Stimulated activated naive CD8-positive, alpha-beta T cell treated with anti-CD3 and anti-CD28 coated beads, Interleukin-15, amount 100 ng/mL, for 72 hours (primary cell): ENCODE measurements at regions not wholly inside any gene's neighbourhood (a gene's known extent, or its start where the extent isn't known, plus 50 kb on each side); places are given as distances from the start of the nearest gene placed in this dataset.
A peak's percentile ranks its signal among the peaks of the same experiment; 100 is the strongest.

Experiments
- ATAC-seq: fragments of 150-1000 bp; cut with Tn5 transposase; 2 replicates; pipeline ENCODE4 v1.10.0; 2021; ENCODE audit warnings: mild to moderate bottlenecking, moderate library complexity
- DNase-seq, 2 donors: peaks; one replicate each; pipeline ENCODE4 v3.0.0; 2021 to 2022
- H3K27ac Mint-ChIP-seq, 2 donors: one replicate each; pipeline ENCODE4 v1.8.0; 2022; ENCODE audit warnings: mild to moderate bottlenecking in 2 of 2, mixed read lengths in 2 of 2, moderate library complexity in 2 of 2
- H3K27me3 Mint-ChIP-seq: one replicate; pipeline ENCODE4 v1.8.0; 2022; ENCODE audit warnings: mixed read lengths
- H3K4me1 Mint-ChIP-seq: one replicate; pipeline ENCODE4 v1.8.0; 2022; ENCODE audit warnings: mild to moderate bottlenecking, mixed read lengths
- H3K4me3 Mint-ChIP-seq, 2 donors: one replicate each; pipeline ENCODE4 v1.8.0; 2022; ENCODE audit warnings: mild to moderate bottlenecking in 2 of 2, mixed read lengths in 2 of 2, moderate library complexity in 1 of 2
- H3K9me3 Mint-ChIP-seq, 2 donors: one replicate each; pipeline ENCODE4 v1.8.0; 2022; ENCODE audit warnings: mixed read lengths in 2 of 2

- no peaks in the 10 kb centered on the region for H3K9me3 Mint-ChIP-seq
- no peak for DNase-seq
- H3K4me3 Mint-ChIP-seq, result no peak overlapping the region
- ATAC-seq, result no peak
- H3K27me3 Mint-ChIP-seq, result peaks cover 50% of the 10 kb centered on the region
- no peak overlapping the region for H3K27ac Mint-ChIP-seq
- no peaks in the 10 kb centered on the region for H3K4me1 Mint-ChIP-seq
These were observed 75.8 kb upstream of the GALNT9 start for GRCh38 chr12:132404951-132405741.

- Mint-ChIP-seq H3K27me3 (peaks cover 57% of the 10 kb centered on the region), H3K27ac (no peak overlapping the region), H3K9me3 (no peaks in the 10 kb centered on the region), H3K4me3 (no peak overlapping the region), H3K4me1 (no peaks in the 10 kb centered on the region)
- DNase-seq (no peak), ATAC-seq (no peak)
These were observed 75.1 kb upstream of the GALNT9 start for GRCh38 chr12:132404435-132404855.

DNA sequence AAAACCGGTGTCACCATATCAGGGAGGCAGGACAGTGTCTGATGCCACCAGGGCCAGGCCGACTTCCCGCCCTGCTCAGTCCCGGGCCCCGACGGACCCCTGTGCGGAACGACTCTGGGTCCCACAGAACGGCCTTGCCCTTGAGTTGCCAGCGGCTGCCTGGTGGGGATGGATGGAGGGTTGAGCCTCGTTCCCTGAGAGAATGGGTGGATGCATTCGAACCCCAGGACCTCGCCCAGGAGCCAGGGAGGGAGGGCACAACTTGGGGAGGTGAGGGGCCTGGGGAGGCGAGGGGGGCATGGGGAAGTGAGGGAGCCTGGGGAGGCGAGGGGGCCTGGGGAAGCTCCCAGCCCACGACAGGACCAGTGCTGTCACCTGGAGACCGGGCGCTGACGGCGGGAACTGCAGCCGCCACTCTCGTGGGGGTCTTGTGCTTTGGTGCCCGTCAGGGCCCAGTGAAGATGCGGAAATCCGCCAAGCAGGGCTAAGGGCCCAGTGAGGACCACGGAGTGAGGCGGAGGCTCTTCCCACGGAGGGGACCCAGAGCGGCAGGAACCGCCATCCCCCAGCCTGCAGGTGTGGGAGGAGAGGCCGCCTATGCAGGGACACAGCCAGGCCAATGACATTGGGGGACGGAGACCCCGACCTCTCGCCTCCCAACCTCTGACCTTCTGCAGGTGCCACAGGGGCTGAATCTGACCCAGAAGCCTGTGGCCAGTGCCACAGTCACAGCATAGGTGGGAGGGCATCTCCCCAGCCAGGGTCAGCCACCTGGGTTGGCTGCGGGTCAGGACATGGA, 74.4 kb upstream of the GALNT9 start:
- Mint-ChIP-seq H3K4me1 (no peaks in the 10 kb centered on the region), H3K4me3 (no peak overlapping the region), H3K27ac (no peak overlapping the region), H3K9me3 (no peaks in the 10 kb centered on the region), H3K27me3 (peaks cover 63% of the 10 kb centered on the region)
- ATAC-seq, result no peak
- no peak for DNase-seq

DNA sequence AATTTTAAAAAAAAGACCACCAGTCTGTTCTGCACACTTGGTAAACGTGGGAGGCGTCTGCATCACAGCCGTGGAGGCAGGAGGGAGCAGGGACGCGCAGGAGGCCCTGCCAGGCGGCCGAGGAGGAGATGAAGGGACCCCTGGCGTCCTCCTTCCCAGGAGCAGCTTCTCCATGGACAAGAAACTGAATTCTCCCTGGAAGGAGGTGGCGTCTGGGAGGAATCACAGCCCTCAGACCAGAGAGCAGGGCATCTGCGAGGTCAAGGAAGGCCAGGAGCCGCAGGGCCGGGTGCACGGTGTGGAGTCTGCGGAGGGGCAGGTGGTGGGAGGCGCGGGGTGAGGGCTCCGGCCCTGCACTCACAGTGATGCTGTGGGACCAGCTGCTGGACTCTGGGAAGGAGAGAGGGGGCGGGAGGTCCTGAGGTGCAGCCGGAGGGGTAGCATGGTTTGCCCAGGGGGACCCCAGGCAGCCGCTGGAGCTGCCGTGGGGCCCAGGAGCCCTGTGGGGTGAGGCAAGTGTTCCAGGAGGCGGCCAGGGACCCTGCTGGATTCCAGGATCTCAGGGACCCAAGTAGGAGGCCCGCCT, 73.5 kb upstream of the GALNT9 start:
- Mint-ChIP-seq H3K27ac (no peak overlapping the region), H3K27me3 (peaks cover 72% of the 10 kb centered on the region), H3K9me3 (no peaks in the 10 kb centered on the region), H3K4me1 (no peaks in the 10 kb centered on the region), H3K4me3 (no peak overlapping the region)
- DNase-seq (no peak), ATAC-seq (no peak)

- no peak for ATAC-seq
- Mint-ChIP-seq H3K27me3 (peaks cover 82% of the 10 kb centered on the region), H3K4me3 (no peak overlapping the region), H3K27ac (no peak overlapping the region), H3K4me1 (no peaks in the 10 kb centered on the region), H3K9me3 (no peaks in the 10 kb centered on the region)
- no peak for DNase-seq
These were observed 72.6 kb upstream of the GALNT9 start for GRCh38 chr12:132401982-132402381.

GRCh38 chr12:132400011-132400641, 70.7 kb upstream of the GALNT9 start:
- no peak for ATAC-seq
- Mint-ChIP-seq H3K4me3 (no peak overlapping the region), H3K27me3 (peaks cover 83% of the 10 kb centered on the region), H3K4me1 (no peaks in the 10 kb centered on the region), H3K9me3 (no peaks in the 10 kb centered on the region), H3K27ac (no peak overlapping the region)
- no peak for DNase-seq

DNA sequence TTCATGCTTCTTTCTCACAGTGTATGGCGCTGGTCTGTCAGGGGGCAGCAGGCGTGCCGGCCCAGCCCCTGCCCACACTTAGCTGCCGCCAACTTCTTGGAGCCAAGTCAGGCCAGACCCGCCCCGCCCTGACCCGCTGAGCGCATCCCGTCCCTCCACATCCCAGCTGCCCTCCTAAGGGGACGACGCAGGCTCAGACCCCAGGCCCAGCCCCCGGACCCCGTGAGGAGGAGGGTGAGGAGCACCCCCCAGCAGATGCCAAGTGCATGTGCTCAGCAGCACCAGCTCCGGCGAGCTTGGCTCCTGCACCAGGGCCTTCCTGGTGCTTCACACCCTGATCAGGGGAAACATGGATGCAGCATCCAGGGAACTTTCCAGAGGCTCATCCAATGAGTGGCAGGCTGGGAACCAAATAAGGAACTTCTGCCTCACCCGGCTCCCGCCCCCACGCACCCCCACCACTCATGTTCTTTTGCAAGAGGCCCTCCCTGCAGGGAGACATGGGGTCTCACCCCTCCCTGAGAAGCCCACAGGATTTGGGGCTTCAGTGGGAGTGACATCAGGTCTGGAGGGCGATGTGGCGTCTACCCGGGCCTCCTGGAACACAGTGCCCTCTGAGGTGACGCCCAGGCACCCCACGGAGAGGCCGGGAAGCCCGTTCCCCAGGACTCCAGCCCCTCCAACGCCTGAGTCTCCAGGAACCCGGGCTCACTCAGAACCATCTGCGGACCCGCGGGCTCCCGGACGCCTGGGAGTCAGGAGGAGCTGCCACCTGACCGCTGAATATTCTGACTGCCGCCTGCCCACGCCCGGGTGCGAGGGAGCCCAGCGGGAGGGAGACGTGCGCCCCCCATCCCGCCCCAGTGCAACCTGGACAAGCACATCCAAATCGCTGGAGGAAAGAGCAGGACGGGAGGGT, 70.0 kb upstream of the GALNT9 start:
- Mint-ChIP-seq H3K4me1 (no peaks in the 10 kb centered on the region), H3K27me3 (peaks cover 76% of the 10 kb centered on the region), H3K4me3 (no peak overlapping the region), H3K9me3 (peaks cover 3 to 5% of the 10 kb centered on the region in 2 donors), H3K27ac (no peak overlapping the region)
- no peak for ATAC-seq
- no peak for DNase-seq

DNA sequence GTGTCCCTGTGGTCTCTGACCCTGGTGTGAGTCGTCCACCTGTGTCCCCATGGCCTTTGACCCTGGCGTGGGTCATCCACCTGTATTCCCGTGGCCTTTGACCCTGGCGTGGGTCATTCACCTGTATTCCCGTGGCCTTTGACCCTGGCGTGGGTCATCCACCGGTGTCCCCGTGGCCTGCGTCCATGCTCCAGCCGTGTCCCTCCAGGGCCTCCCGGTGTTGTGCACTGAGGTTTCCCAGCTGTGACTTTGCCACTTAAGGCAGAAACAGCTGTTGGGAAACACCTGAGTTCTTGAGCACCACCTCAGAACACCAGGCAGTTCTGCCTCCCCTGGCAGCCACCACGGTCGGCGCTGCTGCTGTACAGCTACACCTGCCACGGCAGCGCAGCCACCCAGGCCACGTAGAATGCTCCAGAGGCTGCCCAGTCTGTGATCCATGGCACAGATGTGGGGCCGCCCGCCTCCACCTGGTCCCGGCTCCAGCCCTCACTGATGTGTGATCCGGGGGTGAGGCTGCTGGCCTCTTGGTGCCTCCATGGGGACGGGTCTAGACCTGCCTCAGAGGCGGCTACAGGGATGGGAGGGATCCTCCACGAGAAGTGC, 69.1 kb upstream of the GALNT9 start:
- no peak overlapping the region for H3K27ac Mint-ChIP-seq
- H3K4me3 Mint-ChIP-seq, result no peak overlapping the region
- no peak for ATAC-seq
- H3K4me1 Mint-ChIP-seq, result no peaks in the 10 kb centered on the region
- DNase-seq, result no peak
- H3K27me3 Mint-ChIP-seq, result peaks cover 72% of the 10 kb centered on the region
- peaks cover 5 to 8% of the 10 kb centered on the region in 2 donors for H3K9me3 Mint-ChIP-seq

GRCh38 chr12:132397934-132398385, 68.6 kb upstream of the GALNT9 start:
- ATAC-seq (no peak), DNase-seq (no peak)
- Mint-ChIP-seq H3K4me3 (no peak overlapping the region), H3K27ac (no peak overlapping the region), H3K9me3 (peaks cover 5 to 8% of the 10 kb centered on the region in 2 donors), H3K4me1 (no peaks in the 10 kb centered on the region), H3K27me3 (peaks cover 70% of the 10 kb centered on the region)

DNA sequence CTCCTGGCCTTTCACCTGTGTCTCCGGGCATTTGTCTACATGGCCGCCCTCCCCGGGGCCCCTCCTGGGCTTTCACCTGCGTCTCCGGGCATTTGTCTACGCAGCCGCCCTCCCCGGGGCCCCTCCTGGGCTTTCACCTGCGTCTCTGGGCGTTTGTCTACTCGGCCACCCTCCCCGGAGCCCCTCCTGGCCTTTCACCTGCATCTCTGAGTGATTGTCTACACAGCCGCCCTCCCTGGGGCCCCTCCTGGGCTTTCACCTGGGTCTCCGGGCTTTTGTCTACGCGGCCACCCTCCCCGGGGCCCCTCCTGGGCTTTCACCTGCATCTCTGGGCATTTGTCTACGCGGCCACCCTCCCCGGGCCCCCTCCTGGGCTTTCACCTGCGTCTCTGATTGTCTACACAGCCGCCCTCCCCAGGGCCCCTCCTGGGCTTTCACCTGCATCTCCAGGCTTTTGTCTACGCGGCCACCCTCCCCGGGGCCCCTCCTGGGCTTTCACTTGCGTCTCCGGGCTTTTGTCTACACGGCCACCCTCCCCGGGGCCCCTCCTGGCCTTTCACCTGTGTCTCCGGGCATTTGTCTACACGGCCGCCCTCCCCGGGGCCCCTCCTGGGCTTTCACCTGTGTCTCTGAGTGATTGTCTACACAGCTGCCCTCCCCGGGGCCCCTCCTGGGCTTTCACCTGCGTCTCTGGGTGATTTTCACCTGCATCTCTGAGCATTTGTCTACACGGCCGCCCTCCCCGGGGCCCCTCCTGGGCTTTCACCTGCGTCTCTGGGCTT, 68.0 kb upstream of the GALNT9 start:
- no peak for ATAC-seq
- no peaks in the 10 kb centered on the region for H3K4me1 Mint-ChIP-seq
- H3K9me3 Mint-ChIP-seq, result peaks cover 5 to 8% of the 10 kb centered on the region in 2 donors
- H3K27me3 Mint-ChIP-seq, result peaks cover 70% of the 10 kb centered on the region
- DNase-seq, result no peak
- H3K4me3 Mint-ChIP-seq, result no peak overlapping the region
- H3K27ac Mint-ChIP-seq, result no peak overlapping the region

DNA sequence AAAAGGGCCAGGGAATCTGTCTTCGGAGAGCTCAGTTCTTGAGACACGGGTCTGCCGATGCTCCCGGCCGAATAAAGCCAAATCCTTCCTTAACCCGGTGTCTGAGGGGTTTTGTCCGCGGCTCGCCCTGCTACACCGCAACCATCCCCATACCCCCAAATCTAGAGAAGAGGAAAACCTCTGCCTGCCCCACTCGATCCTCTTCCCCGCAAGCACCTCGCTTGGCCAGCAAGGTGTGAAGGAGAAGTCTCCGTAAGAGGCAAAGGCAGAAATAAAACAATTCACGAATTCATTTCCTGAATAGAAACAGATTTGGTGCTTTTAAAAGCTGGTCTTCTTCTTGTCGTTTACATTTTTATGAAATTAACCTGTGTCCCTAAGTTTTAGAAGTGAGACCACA, 67.3 kb upstream of the GALNT9 start:
- Mint-ChIP-seq H3K4me1 (no peaks in the 10 kb centered on the region), H3K4me3 (no peak overlapping the region), H3K9me3 (peaks cover 5 to 8% of the 10 kb centered on the region in 2 donors), H3K27me3 (peaks cover 67% of the 10 kb centered on the region), H3K27ac (no peak overlapping the region)
- DNase-seq, result no peak
- no peak for ATAC-seq

- peaks cover 5 to 8% of the 10 kb centered on the region in 2 donors for H3K9me3 Mint-ChIP-seq
- peaks cover 62% of the 10 kb centered on the region for H3K27me3 Mint-ChIP-seq
- H3K4me3 Mint-ChIP-seq, result no peak overlapping the region
- ATAC-seq, result no peak
- no peak for DNase-seq
- no peaks in the 10 kb centered on the region for H3K4me1 Mint-ChIP-seq
- H3K27ac Mint-ChIP-seq, result no peak overlapping the region
These were observed 66.5 kb upstream of the GALNT9 start for GRCh38 chr12:132395908-132396305.

DNA sequence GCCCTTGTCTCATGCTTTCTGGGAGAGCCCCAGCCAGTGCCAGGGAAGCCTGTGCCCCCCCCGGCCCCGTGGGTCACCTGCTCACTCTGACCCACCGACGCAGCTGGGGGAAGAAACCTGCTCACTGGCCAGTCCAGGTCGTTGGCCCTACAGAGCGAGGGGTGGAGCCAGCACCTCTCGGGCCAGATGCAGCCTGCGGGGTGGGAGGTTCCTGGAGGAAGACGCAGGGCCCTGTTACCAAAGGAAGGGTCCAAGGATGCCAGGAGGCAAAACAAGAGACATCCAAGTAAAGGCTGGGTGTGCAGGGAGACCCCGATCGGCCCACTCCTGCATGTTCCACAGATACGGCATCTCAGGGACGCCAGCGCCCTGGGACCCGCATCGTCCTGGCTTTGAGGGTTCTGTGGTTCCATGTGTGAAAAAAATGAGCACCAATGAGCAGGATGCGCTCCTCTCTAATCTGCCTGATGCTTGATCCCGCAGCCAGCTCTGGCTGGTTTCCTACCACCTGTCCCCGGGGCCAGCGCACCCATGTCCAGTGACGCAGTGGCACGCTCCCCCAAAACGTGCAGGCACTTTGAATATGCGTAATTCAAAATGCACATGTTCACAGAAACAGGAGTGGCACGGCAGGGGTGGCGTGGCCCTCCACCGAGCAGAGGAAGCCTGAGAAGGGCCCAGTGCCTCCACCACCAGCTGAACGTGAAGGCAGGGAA, 66.0 kb upstream of the GALNT9 start:
- Mint-ChIP-seq H3K27me3 (peaks cover 57% of the 10 kb centered on the region), H3K4me3 (no peak overlapping the region), H3K9me3 (peaks cover 5 to 8% of the 10 kb centered on the region in 2 donors), H3K4me1 (no peaks in the 10 kb centered on the region), H3K27ac (no peak overlapping the region)
- ATAC-seq (no peak), DNase-seq (peak in 1 of 2 donors; percentile 7)
